A549 (cell line): ENCODE measurements at regions not wholly inside any gene's neighbourhood (a gene's known extent, or its start where the extent isn't known, plus 50 kb on each side); places are given as distances from the start of the nearest gene placed in this dataset.

Experiments
- CTCF ChIP-seq: fragments of >200 bp; sonication (Bioruptor Twin); formaldehyde crosslinking; IDR thresholded peaks from 3 replicates; pipeline ENCODE4 v1.5.1; 2016
- E2F6 ChIP-seq: IDR thresholded peaks from 2 replicates; pipeline ENCODE4 v1.6.1; 2012; ENCODE audit warnings: low read depth, borderline replicate concordance
- ESRRA ChIP-seq: fragments of 150-350 bp; IDR thresholded peaks from 2 replicates; pipeline ENCODE4 v1.6.1; 2014; ENCODE audit warnings: mild to moderate bottlenecking, low read length, borderline replicate concordance
- HDAC2 ChIP-seq: fragments of 200-600 bp; sonication (generic); IDR thresholded peaks from 2 replicates; pipeline ENCODE4 v1.6.1; 2016
- MAX ChIP-seq: IDR thresholded peaks from 2 replicates; pipeline ENCODE4 v1.6.1; 2012
- MAZ ChIP-seq: fragments of 150-350 bp; IDR thresholded peaks from 2 replicates; pipeline ENCODE4 v1.6.1; 2014; ENCODE audit warnings: antibody characterized with exemption, low read depth, low read length, borderline replicate concordance
- POLR2A ChIP-seq: IDR thresholded peaks from 2 replicates; pipeline ENCODE4 v1.6.1; 2012; ENCODE audit warnings: mild to moderate bottlenecking, low read length
- RCOR1 ChIP-seq: fragments of 150-350 bp; IDR thresholded peaks from 2 replicates; pipeline ENCODE4 v1.6.1; 2014; ENCODE audit warnings: antibody characterized with exemption, low read length, low read depth
- TF ChIP-seq, protein P1 (sequence below): IDR thresholded peaks from 2 replicates; pipeline ENCODE4 v1.6.1; 2012

DNA sequence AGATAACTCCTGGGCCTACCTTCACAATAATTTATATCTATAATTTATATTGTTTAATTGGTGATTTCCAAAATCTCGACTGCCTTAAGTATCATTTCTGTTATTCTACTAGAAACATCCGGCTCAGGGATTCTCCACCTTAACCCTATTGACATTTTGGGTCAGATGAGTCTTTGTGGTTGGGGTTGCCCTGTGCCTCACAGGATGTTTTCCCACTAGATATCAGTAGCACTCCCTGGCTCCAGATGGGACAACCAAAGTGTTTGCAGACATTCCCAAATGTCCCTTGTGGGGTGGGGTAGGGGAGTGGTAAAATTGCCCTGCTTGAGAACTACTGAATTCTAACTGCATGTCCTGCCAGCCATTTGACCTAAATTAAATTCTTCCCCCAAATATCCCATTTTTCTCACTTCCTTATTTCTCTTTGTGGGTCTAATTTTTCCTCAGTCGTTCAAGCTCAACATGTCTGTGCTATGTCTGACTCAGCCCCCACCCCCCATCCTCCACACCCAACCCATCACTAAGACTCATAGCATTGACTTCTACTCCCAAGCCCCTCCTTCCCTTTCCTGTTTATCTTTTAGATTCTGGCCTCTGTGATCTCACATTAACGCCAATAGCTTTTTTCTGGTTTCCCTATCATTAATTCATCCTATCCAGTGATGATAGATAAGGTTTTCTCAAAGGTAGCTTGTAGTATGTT is 545.1 kb downstream of the EFNB2 start:
- TF ChIP-seq MAZ (no peak), POLR2A (no peak), CTCF (no peak), ESRRA (no peak), MAX (no peak), E2F6 (no peak), HDAC2 (no peak), RCOR1 (no peak)
- TF ChIP-seq, protein P1, sequence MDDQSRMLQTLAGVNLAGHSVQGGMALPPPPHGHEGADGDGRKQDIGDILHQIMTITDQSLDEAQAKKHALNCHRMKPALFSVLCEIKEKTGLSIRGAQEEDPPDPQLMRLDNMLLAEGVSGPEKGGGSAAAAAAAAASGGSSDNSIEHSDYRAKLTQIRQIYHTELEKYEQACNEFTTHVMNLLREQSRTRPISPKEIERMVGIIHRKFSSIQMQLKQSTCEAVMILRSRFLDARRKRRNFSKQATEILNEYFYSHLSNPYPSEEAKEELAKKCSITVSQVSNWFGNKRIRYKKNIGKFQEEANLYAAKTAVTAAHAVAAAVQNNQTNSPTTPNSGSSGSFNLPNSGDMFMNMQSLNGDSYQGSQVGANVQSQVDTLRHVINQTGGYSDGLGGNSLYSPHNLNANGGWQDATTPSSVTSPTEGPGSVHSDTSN, result no peak
